Trophoblast cell (in vitro differentiated cells and primary cell): ENCODE measurements at regions not wholly inside any gene's neighbourhood (a gene's known extent, or its start where the extent isn't known, plus 50 kb on each side); places are given as distances from the start of the nearest gene placed in this dataset.

Experiments used
- DNase-seq, 2 donors: peaks; one replicate each; pipeline ENCODE4 v3.0.0-alpha.2; 2016
- H2AFZ ChIP-seq: 2 replicates; pipeline ENCODE4 v1.6.1; 2013; ENCODE audit warnings: low read length, moderate library complexity, mild to moderate bottlenecking; ENCODE audit not compliant: insufficient read depth, poor library complexity
- H2AK5ac ChIP-seq: 2 replicates; pipeline ENCODE4 v1.6.1; 2013; ENCODE audit warnings: mild to moderate bottlenecking, low read length
- H2BK120ac ChIP-seq: 2 replicates; pipeline ENCODE4 v1.6.1; 2013; ENCODE audit warnings: low read length, mild to moderate bottlenecking, moderate library complexity; ENCODE audit not compliant: insufficient read depth, poor library complexity
- H2BK12ac ChIP-seq: 2 replicates; pipeline ENCODE4 v1.6.1; 2013; ENCODE audit warnings: mild to moderate bottlenecking, low read length, moderate library complexity
- H2BK5ac ChIP-seq: 2 replicates; pipeline ENCODE4 v1.6.1; 2013; ENCODE audit warnings: low read length, low read depth, moderate library complexity, mild to moderate bottlenecking; ENCODE audit not compliant: poor library complexity
- H3K14ac ChIP-seq: 2 replicates; pipeline ENCODE4 v1.6.1; 2013; ENCODE audit warnings: mild to moderate bottlenecking, low read length
- H3K18ac ChIP-seq: 2 replicates; pipeline ENCODE4 v1.6.1; 2013; ENCODE audit warnings: mild to moderate bottlenecking, low read length
- H3K23ac ChIP-seq: 2 replicates; pipeline ENCODE4 v1.6.1; 2013; ENCODE audit warnings: low read length
- H3K27ac ChIP-seq: 2 replicates; pipeline ENCODE4 v1.5.1; 2013; ENCODE audit warnings: low read depth, mild to moderate bottlenecking, inconsistent platforms, low read length, moderate library complexity
- H3K27me3 ChIP-seq: 2 replicates; pipeline ENCODE4 v1.6.1; 2013; ENCODE audit warnings: inconsistent platforms, mild to moderate bottlenecking, low read length, moderate library complexity; ENCODE audit not compliant: insufficient read depth
- H3K36me3 ChIP-seq, 2 experiments: 1 replicate in 1 of 2; 2 replicates in 1 of 2; pipeline ENCODE4 v1.6.1; 2013; ENCODE audit warnings: low read length in 2 of 2, mild to moderate bottlenecking in 2 of 2, moderate library complexity in 1 of 2; ENCODE audit not compliant: insufficient read depth in 2 of 2, control insufficient read depth in 1 of 2
- H3K4ac ChIP-seq: 2 replicates; pipeline ENCODE4 v1.6.1; 2013; ENCODE audit warnings: low read depth, mild to moderate bottlenecking, low read length, moderate library complexity
- H3K4me1 ChIP-seq, 2 experiments: 1 replicate in 1 of 2; 2 replicates in 1 of 2; pipeline ENCODE4 v1.6.1; 2013; ENCODE audit warnings: low read length in 2 of 2, mild to moderate bottlenecking in 2 of 2, moderate library complexity in 1 of 2; ENCODE audit not compliant: insufficient read depth in 2 of 2, control insufficient read depth in 1 of 2
- H3K4me2 ChIP-seq: 2 replicates; pipeline ENCODE4 v1.6.1; 2013; ENCODE audit warnings: inconsistent platforms, mild to moderate bottlenecking, low read length, moderate library complexity
- H3K4me3 ChIP-seq: 2 replicates; pipeline ENCODE4 v1.5.1; 2013; ENCODE audit warnings: mild to moderate bottlenecking, low read depth, low read length, inconsistent platforms
- H3K79me1 ChIP-seq: one replicate; pipeline ENCODE4 v1.6.1; 2013; ENCODE audit warnings: low read length
- H3K79me2 ChIP-seq: 2 replicates; pipeline ENCODE4 v1.6.1; 2013; ENCODE audit warnings: low read length, mild to moderate bottlenecking; ENCODE audit not compliant: control insufficient read depth, insufficient read depth, poor library complexity
- H3K9ac ChIP-seq: 2 replicates; pipeline ENCODE4 v1.6.1; 2013; ENCODE audit warnings: mild to moderate bottlenecking, low read length
- H3K9me3 ChIP-seq: 2 replicates; pipeline ENCODE4 v1.6.1; 2013; ENCODE audit warnings: low read depth, mild to moderate bottlenecking, control low read depth, inconsistent platforms, low read length; ENCODE audit not compliant: insufficient read depth
- H4K12ac ChIP-seq: 2 replicates; pipeline ENCODE4 v1.6.1; 2013; ENCODE audit warnings: low read depth, mild to moderate bottlenecking, low read length, moderate library complexity
- H4K8ac ChIP-seq: 2 replicates; pipeline ENCODE4 v1.6.1; 2013; ENCODE audit warnings: low read depth, mild to moderate bottlenecking, low read length, moderate library complexity
- H4K91ac ChIP-seq: one replicate; pipeline ENCODE4 v1.6.1; 2013; ENCODE audit warnings: low read depth, mild to moderate bottlenecking, low read length, moderate library complexity
- WGBS: extraction: QIAGEN DNeasy Blood & Tissue Kit; methylation state at CpG from one replicate; pipeline ENCODE4 v1.1.7; 2013; ENCODE audit warnings: missing lambda C conversion rate; ENCODE audit not compliant: insufficient read length, insufficient coverage; ENCODE audit errors: extremely low coverage; 5-methylcytosine and 5-hydroxymethylcytosine counted together

DNA sequence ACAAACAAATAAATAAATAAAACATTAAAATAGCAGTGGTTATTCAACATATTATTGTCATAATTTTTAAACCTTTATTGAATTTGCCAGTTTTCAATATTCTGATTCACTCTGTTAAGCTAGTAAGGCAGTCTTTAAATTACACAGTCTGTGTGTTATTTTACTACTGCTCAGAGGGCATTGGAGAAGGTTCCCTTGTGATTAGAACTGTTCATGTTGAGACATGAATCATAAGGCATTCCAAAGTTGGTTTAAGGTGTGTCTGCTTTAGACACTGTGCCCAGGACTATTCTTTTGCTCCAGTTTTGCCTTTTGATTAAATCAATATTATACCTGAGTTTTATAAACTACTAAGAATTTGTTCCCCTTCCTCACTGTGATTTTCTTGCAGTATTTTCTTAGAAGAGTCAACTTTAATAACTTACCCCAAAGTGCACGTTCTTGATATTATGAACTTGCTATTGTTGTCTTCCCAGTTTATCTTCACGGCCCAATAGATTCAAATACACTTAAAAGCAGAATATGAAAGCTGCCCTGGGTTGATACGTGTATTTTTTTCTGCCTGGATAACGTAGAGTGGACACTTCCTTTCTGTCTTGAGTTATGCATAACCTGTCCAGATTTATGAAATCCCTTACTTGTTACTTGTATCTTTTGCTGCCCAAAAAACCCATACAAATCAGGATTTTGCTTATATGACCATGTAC, 105.3 kb upstream of the BCAT1 start:
- no peak overlapping the region for H2BK5ac ChIP-seq
- H3K27ac ChIP-seq, result no peak overlapping the region
- no peak overlapping the region for H2BK120ac ChIP-seq
- DNase-seq, result no peak
- no peak overlapping the region for H3K9ac ChIP-seq
- no peak overlapping the region for H4K12ac ChIP-seq
- no peak overlapping the region for H3K23ac ChIP-seq
- H3K79me2 ChIP-seq, result no peaks in the 10 kb centered on the region
- no peak overlapping the region for H2AFZ ChIP-seq
- H2BK12ac ChIP-seq, result no peak overlapping the region
- H4K91ac ChIP-seq, result no peak overlapping the region
- WGBS, result no CpG with 5 or more reads among the region's 4 CpGs
- no peak overlapping the region for H4K8ac ChIP-seq
- H3K18ac ChIP-seq, result no peak overlapping the region
- H3K4me2 ChIP-seq, result no peak overlapping the region
- H3K4me1 ChIP-seq, result no peaks in the 10 kb centered on the region
- H3K4ac ChIP-seq, result no peak overlapping the region
- H3K79me1 ChIP-seq, result no peaks in the 10 kb centered on the region
- no peak overlapping the region for H2AK5ac ChIP-seq
- H3K9me3 ChIP-seq, result no peaks in the 10 kb centered on the region
- H3K4me3 ChIP-seq, result no peak overlapping the region
- H3K36me3 ChIP-seq, result no peaks in the 10 kb centered on the region
- no peak overlapping the region for H3K14ac ChIP-seq
- H3K27me3 ChIP-seq, result no peaks in the 10 kb centered on the region

DNA sequence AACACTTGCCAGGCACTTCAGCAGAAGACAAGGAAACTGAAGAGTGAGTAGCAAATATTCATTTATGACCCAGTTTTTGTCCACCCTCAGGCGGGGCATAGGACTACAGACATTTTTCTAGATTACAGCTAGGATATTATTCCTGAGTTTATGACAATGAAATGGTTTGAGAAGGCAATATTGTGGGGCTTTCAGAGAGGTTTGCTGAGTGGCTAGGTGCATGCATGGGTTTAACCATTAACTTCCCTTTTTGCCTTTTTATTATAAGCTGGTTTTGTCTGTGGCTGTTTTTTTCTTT, 104.0 kb upstream of the BCAT1 start:
- Histone ChIP-seq H3K18ac (no peak overlapping the region), H2BK120ac (no peak overlapping the region), H4K12ac (no peak overlapping the region), H4K91ac (no peak overlapping the region), H3K23ac (no peak overlapping the region), H2AK5ac (no peak overlapping the region), H3K79me2 (no peaks in the 10 kb centered on the region), H3K4me2 (no peak overlapping the region), H3K14ac (no peak overlapping the region), H2BK12ac (no peak overlapping the region), H3K4ac (no peak overlapping the region), H3K4me1 (no peaks in the 10 kb centered on the region), H3K27ac (no peak overlapping the region), H3K4me3 (no peak overlapping the region), H2BK5ac (no peak overlapping the region), H2AFZ (no peak overlapping the region), H3K9me3 (no peaks in the 10 kb centered on the region), H3K9ac (no peak overlapping the region), H3K27me3 (no peaks in the 10 kb centered on the region), H3K36me3 (no peaks in the 10 kb centered on the region), H4K8ac (no peak overlapping the region), H3K79me1 (no peaks in the 10 kb centered on the region)
- no peak for DNase-seq
- no CpG with 5 or more reads among the region's 1 CpG for WGBS

DNA sequence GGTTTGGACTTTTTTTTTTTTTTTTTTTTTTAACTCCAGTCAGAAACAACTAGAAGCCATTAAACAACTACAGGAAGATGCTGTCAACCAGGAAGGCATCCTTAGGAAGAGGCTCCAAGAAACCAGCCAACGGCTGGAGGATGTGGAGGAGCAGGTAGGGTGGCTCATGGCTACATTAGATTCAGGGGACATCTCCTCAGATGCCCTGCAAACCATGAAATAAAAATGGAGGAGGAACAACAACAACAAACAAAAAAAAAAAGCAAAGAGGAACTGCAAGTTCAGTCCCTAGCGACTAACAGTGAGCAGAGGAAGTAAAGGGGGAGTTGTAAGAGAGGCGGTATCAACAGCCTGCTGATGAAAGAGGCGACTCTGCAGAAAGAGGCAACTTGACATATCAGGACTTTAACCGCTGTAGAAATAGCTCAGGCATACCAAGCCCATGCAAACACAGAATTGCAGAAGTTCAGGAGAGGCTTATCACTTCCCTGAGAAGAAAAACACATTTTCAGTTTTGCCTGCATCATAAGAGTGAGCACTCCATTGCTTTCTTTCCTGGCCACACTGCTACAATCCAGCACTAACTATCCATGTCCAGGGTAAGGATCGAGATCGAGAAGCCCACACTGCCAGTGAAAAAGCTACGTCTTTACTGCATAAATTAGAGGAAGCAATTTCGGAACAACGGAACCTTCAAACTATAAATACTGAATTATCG, 103.5 kb upstream of the BCAT1 start:
- H3K4me3 ChIP-seq, result no peak overlapping the region
- no peak overlapping the region for H3K9ac ChIP-seq
- H4K91ac ChIP-seq, result no peak overlapping the region

DNA sequence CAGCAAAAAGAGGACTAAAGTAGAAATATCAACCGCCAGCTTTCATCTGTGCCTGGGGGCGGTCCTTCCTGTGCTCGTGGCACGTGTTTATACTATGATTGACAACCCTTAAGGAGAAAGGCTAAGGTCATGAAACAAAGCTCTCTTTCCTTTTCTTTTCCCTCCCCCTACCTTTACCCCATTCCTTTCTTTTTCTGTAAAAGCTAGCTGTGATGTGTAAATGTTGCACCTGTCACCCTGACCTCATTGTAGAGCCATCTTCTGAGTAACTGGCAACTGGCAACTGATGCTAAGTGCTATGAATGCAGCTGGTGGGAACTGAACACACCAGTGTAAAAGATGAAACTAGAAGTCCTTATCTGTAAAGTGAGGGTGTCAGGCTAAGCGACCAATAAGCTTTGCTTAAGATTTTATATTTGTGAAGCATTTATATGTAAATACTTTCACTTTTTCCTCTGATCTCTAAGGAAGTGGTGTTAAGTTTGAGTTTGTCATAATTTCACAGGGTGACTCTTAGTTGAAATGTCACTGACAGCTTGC, 102.8 kb upstream of the BCAT1 start:
- no peaks in the 10 kb centered on the region for H3K79me1 ChIP-seq
- no peak for DNase-seq
- no peak overlapping the region for H2BK5ac ChIP-seq
- H4K12ac ChIP-seq, result no peak overlapping the region
- no peaks in the 10 kb centered on the region for H3K9me3 ChIP-seq
- H3K27me3 ChIP-seq, result no peaks in the 10 kb centered on the region
- no peak overlapping the region for H3K14ac ChIP-seq
- H3K4ac ChIP-seq, result no peak overlapping the region
- no CpG with 5 or more reads among the region's 5 CpGs for WGBS
- no peaks in the 10 kb centered on the region for H3K79me2 ChIP-seq
- H4K8ac ChIP-seq, result no peak overlapping the region
- H3K18ac ChIP-seq, result no peak overlapping the region
- no peak overlapping the region for H3K4me2 ChIP-seq
- no peak overlapping the region for H3K9ac ChIP-seq
- H3K27ac ChIP-seq, result no peak overlapping the region
- no peak overlapping the region for H2AFZ ChIP-seq
- no peak overlapping the region for H4K91ac ChIP-seq
- H3K4me1 ChIP-seq, result no peaks in the 10 kb centered on the region
- no peak overlapping the region for H3K4me3 ChIP-seq
- no peak overlapping the region for H3K23ac ChIP-seq
- no peaks in the 10 kb centered on the region for H3K36me3 ChIP-seq
- H2BK12ac ChIP-seq, result no peak overlapping the region
- no peak overlapping the region for H2BK120ac ChIP-seq
- H2AK5ac ChIP-seq, result no peak overlapping the region

More for the DNA sequence above, 103.5 kb upstream of the BCAT1 start:
- DNase-seq, result peak in 1 of 2 donors; percentile 17
- Histone ChIP-seq H3K18ac (no peak overlapping the region), H3K36me3 (no peaks in the 10 kb centered on the region), H2BK12ac (no peak overlapping the region), H2BK120ac (no peak overlapping the region), H3K4ac (no peak overlapping the region), H3K4me1 (no peaks in the 10 kb centered on the region), H2AFZ (no peak overlapping the region), H2BK5ac (no peak overlapping the region), H3K9me3 (no peaks in the 10 kb centered on the region), H3K27me3 (no peaks in the 10 kb centered on the region), H3K14ac (no peak overlapping the region), H3K79me2 (no peaks in the 10 kb centered on the region), H2AK5ac (no peak overlapping the region), H3K79me1 (no peaks in the 10 kb centered on the region), H3K4me2 (no peak overlapping the region), H4K8ac (no peak overlapping the region), H3K27ac (no peak overlapping the region), H3K23ac (no peak overlapping the region), H4K12ac (no peak overlapping the region)
- WGBS, result no CpG with 5 or more reads among the region's 11 CpGs
